HL-60 (cell line): ENCODE measurements at regions not wholly inside any gene's neighbourhood (a gene's known extent, or its start where the extent isn't known, plus 50 kb on each side); places are given as distances from the start of the nearest gene placed in this dataset.
"Not testable (repeated sequence)": the region's sequence is repeated elsewhere in the genome, so short reads cannot be mapped to it uniquely, and the experiment has no call there.

ENCODE experiments used
- DNase-seq, 2 experiments: peaks; one replicate each; pipeline ENCODE4 v3.0.0-alpha.2; 2010 to 2020; ENCODE audit warnings: low read depth in 1 of 2, low spot score in 1 of 2
- H3K27ac ChIP-seq: fragments of 250-450 bp; sonication (Bioruptor Pico); replicated peaks from 2 replicates; pipeline ENCODE4 v1.5.1; 2020; ENCODE audit warnings: mild to moderate bottlenecking, moderate library complexity
- H3K27me3 ChIP-seq: fragments of 250-450 bp; sonication (Bioruptor Pico); 2 replicates; pipeline ENCODE4 v1.5.1; 2021; ENCODE audit warnings: mild to moderate bottlenecking, moderate library complexity; ENCODE audit not compliant: insufficient read depth, poor library complexity, severe bottlenecking
- H3K4me3 ChIP-seq: replicated peaks from 2 replicates; pipeline ENCODE4 v1.5.1; 2011; ENCODE audit warnings: mild to moderate bottlenecking, control low read depth, low read length; ENCODE audit not compliant: insufficient read depth
- CTCF ChIP-seq: IDR thresholded peaks from one replicate; pipeline ENCODE4 v1.5.1; 2011; ENCODE audit warnings: low read length, control low read depth, inconsistent platforms; ENCODE audit not compliant: insufficient read depth
- GABPA ChIP-seq: IDR thresholded peaks from 2 replicates; pipeline ENCODE4 v1.6.1; 2012; ENCODE audit warnings: low read depth
- POLR2AphosphoS5 ChIP-seq: IDR thresholded peaks from 2 replicates; pipeline ENCODE4 v1.6.1; 2012; ENCODE audit warnings: low read depth
- SPI1 ChIP-seq: IDR thresholded peaks from 2 replicates; pipeline ENCODE4 v1.6.1; 2012; ENCODE audit warnings: low read depth, mild to moderate bottlenecking, borderline replicate concordance
- TF ChIP-seq, protein P1 (sequence below): IDR thresholded peaks from 2 replicates; pipeline ENCODE4 v1.6.1; 2012; ENCODE audit warnings: low read depth; ENCODE audit not compliant: insufficient replicate concordance

- H3K4me3 ChIP-seq = no peak overlapping the region
- DNase-seq = no peak
- no peak overlapping the region for H3K27ac ChIP-seq
- H3K27me3 ChIP-seq = no peaks in the 10 kb centered on the region
- no peak for TF ChIP-seq CTCF
- TF ChIP-seq POLR2AphosphoS5 = no peak
Measured at GRCh38 chr16:86856946-86857586, 278.7 kb downstream of the FOXL1 start.

- no peak overlapping the region for H3K27ac ChIP-seq
- H3K27me3 ChIP-seq = no peaks in the 10 kb centered on the region
- TF ChIP-seq CTCF = no peak
- TF ChIP-seq SPI1 = no peak
- no peak overlapping the region for H3K4me3 ChIP-seq
- no peak for DNase-seq
Measured at GRCh38 chr16:86857807-86858206, 279.5 kb downstream of the FOXL1 start.

DNA sequence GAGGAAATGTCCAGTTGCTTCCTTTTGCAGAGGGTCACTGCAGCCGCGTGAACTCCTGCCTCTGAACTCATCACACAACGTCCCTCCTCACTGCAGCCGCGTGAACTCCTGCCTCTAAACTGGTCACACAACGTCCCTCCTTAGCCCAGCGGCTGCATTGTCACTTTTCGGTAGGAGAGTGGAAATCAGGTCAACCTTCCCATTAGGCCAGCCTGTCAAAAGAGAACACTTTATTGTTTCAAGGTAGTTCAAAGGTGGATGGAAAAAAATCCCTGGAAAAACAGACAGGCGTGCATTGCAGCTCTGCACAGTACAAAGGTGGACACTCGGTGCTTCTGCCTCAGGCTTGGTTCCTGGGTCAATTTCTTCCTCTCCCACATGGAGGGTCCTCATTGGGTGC is 280.2 kb downstream of the FOXL1 start:
- Histone ChIP-seq H3K27me3 (no peaks in the 10 kb centered on the region), H3K4me3 (no peak overlapping the region), H3K27ac (no peak overlapping the region)
- DNase-seq = no peak
- TF ChIP-seq CTCF (no peak), SPI1 (no peak), GABPA (no peak)

- not testable (repeated sequence) for H3K4me3 ChIP-seq, DNase-seq, H3K27me3 ChIP-seq, H3K27ac ChIP-seq
Measured at GRCh38 chr16:86861270-86861858, 283.0 kb downstream of the FOXL1 start.

DNA sequence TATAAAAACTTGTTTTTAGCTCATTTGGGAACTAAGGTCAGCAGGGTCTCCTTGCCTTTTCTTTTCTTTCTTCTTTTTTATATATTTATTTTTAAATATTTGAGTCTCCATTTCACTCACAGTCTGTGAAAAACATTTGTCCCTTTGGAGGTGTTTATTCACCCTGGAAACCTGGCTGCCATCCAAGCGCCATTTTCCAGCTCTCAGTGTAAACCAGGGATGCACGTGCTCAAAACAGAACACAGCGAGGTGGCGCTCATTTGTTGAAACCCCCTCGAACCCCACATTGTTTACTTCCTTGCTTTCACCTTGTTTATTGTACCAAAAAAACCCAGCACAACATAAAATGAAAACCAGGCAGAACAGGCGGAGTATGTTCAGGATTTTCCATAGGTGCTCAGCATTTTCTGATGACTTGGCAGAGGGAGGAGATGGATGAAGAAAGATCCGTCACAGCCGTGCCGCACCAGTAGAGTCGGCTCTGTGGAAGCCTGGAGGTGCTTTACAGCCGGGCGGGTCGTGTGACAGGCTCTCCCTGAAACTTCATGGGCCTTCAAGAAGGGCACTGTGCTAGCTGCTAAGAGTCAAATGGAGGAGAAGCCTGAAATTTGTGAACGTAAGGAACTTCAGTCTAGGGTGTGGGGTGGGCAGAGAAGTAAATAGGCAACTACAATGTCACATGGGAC is 284.4 kb downstream of the FOXL1 start:
- H3K27ac ChIP-seq = no peak overlapping the region
- no peaks in the 10 kb centered on the region for H3K27me3 ChIP-seq
- no peak overlapping the region for H3K4me3 ChIP-seq
- DNase-seq = no peak
- TF ChIP-seq, protein P1, sequence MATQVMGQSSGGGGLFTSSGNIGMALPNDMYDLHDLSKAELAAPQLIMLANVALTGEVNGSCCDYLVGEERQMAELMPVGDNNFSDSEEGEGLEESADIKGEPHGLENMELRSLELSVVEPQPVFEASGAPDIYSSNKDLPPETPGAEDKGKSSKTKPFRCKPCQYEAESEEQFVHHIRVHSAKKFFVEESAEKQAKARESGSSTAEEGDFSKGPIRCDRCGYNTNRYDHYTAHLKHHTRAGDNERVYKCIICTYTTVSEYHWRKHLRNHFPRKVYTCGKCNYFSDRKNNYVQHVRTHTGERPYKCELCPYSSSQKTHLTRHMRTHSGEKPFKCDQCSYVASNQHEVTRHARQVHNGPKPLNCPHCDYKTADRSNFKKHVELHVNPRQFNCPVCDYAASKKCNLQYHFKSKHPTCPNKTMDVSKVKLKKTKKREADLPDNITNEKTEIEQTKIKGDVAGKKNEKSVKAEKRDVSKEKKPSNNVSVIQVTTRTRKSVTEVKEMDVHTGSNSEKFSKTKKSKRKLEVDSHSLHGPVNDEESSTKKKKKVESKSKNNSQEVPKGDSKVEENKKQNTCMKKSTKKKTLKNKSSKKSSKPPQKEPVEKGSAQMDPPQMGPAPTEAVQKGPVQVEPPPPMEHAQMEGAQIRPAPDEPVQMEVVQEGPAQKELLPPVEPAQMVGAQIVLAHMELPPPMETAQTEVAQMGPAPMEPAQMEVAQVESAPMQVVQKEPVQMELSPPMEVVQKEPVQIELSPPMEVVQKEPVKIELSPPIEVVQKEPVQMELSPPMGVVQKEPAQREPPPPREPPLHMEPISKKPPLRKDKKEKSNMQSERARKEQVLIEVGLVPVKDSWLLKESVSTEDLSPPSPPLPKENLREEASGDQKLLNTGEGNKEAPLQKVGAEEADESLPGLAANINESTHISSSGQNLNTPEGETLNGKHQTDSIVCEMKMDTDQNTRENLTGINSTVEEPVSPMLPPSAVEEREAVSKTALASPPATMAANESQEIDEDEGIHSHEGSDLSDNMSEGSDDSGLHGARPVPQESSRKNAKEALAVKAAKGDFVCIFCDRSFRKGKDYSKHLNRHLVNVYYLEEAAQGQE = no peak
- TF ChIP-seq POLR2AphosphoS5 (no peak), CTCF (no peak), GABPA (no peak), SPI1 (no peak)
